ENCODE measurements at regions not wholly inside any gene's neighbourhood (a gene's known extent, or its start where the extent isn't known, plus 50 kb on each side); places are given as distances from the start of the nearest gene placed in this dataset.

DNA sequence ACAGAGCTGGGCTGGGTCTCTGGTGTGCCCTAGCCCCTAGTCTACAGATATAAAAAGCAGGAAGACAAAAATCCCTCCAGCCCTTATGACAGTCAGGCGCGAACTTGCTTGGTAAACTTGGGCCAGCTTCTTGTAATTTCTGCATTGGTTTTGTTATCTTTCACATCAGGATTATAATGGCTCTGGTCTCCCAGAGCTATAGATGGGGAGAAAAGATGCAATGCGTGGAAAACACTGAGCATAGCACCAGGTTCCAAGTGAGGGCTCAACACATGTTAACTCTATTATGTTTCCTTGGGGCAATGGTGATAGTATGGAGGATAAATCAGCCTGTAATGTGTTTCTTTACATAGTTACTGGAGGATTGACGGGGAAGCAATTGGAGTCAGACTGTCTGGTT is 246.8 kb upstream of the KCNG1 start:
- intact Hi-C loops (cut with micrococcal nuclease): no loop called here

- intact Hi-C loops (cut with micrococcal nuclease): no loop called here
These were observed 244.8 kb upstream of the KCNG1 start for GRCh38 chr20:51267679-51268078.

- intact Hi-C loops (cut with micrococcal nuclease): no loop called here
These were observed 243.4 kb upstream of the KCNG1 start for GRCh38 chr20:51266353-51266752.

- intact Hi-C loops (cut with micrococcal nuclease): no loop called here
These were observed 242.5 kb upstream of the KCNG1 start for GRCh38 chr20:51265361-51265760.

DNA sequence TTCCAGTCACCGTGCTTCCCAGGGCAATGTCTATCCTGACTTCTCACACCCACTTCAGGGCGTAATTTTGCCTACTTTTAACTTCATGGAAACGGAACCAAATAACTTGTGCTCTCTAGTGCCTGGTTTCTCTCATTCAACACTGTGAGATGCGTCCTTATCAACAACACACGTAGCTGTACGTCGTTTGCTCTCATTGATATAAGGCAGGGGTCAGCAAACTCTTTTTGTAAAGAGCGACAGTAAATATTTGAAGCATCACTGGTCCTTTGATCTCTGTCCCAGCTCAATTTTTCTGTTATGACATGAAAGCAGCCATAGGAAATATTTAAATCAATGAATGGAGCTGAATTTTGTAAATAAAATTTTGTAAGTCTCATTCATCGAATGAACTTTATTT is 239.3 kb upstream of the KCNG1 start:
- intact Hi-C loops (cut with micrococcal nuclease): no loop called here

DNA sequence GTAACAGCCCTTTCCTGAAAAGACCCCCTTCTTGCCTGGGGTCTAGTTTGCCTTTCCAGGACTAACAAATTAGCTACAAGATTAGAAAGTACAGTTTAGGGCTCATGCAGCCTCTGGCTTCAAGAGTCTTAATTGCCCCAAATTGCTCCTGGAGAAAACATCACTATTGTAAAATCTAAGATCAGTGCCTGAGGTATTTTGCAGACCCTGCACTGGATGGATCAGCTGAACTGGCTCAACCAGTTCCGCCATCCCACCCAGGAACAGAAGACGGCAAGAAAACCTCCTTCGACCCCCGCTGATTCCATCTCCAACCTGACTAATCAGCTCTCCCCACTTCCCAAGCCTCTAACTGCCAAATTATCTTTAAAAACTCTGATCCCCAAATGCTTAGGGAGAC is 236.5 kb upstream of the KCNG1 start:
- intact Hi-C loops (cut with micrococcal nuclease): no loop called here

DNA sequence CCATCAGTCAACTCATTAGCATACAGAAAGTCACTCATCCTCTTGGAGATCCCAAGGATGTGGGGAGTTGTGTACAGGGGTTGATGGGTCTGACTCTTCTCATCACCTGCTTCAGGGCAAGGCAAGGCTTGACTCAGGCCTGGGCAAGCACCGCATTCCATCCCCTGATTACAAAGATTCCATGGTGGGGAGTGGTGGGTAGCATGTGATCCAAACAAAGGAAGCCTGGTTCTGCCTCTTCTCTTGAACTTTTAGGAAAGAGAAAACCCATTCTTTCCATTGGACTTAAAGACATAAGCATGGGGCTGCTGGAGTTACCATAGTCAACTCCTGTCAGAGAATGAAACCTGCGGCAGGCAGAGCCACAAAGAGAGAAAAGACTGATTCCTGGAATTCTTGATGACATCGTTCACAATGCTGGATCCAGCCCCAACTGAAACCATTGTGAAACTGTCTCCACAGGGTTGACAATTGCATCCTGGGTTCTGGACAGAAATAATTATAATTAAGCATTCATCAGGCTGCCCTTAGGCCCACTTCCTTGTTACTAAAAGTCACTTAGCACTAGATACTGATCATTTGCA is 235.8 kb upstream of the KCNG1 start:
- intact Hi-C loops (cut with micrococcal nuclease): no loop called here

- intact Hi-C loops (cut with micrococcal nuclease): no loop called here
These were observed 232.5 kb upstream of the KCNG1 start for GRCh38 chr20:51255417-51255816.

DNA sequence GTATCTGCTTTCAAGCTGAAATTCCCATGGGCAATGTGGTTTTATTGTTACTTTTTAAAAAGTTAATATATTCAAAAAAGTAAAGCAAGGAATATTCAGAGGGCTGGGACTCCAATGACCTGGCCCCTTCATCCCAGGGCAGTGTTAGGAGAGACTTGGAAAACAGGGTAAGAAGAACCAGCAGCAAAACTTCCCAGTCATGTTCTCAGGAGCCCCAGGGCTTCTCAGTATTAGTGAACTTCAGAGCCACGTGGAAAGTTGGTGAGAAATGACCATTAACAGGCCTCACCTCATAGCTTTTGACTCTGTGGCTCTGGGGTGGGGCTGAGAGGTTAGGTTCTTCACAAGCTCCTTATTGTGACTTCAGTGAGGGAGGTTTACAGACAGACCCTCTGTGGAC is 230.4 kb upstream of the KCNG1 start:
- intact Hi-C loops (cut with micrococcal nuclease): no loop called here

DNA sequence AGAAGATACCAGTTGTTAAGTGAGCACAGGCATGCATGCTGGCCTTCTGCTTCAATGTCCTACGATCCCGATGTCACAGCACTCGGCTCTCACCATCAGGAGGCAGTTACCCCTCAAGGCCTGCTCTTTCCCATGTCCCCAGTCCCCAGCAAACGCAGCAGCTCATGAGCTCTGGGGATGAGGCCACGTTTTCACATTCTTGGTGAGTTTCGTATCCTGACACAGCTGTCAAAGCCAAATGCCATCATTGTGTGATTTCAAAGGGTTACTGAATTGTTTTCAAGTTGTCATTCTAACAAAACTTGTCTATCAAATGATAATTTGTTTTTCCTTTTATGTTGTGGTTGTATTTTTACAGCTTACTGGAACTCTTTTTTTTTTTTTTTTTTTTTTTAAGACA is 226.9 kb upstream of the KCNG1 start:
- intact Hi-C loops (cut with micrococcal nuclease): no loop called here

GRCh38 chr20:51249215-51249614 is 226.3 kb upstream of the KCNG1 start:
- intact Hi-C loops (cut with micrococcal nuclease): no loop called here

DNA sequence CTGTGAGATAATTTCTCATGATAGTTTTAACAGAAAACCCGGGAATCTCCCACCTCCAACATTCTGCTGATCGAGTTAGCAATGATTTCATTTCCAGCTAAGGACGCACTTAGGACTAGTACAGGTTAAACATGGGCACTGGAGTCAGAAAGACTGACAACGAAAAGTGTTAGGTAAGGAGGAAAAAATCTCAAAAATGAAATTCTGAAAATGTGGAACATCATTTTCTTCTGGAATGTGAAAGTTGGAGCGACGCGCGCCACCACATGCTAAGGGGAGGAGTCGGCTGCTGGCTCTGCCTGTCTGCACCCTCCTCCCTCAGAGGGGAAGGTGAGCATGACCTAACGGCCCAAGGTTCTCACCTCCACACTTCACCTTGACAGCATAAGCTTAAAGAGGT is 221.6 kb upstream of the KCNG1 start:
- intact Hi-C loops (cut with micrococcal nuclease): no loop called here

- intact Hi-C loops (cut with micrococcal nuclease): no loop called here
These were observed 215.9 kb upstream of the KCNG1 start for GRCh38 chr20:51238675-51239305.

GRCh38 chr20:51237791-51238190 is 214.9 kb upstream of the KCNG1 start:
- intact Hi-C loops (cut with micrococcal nuclease): no loop called here

DNA sequence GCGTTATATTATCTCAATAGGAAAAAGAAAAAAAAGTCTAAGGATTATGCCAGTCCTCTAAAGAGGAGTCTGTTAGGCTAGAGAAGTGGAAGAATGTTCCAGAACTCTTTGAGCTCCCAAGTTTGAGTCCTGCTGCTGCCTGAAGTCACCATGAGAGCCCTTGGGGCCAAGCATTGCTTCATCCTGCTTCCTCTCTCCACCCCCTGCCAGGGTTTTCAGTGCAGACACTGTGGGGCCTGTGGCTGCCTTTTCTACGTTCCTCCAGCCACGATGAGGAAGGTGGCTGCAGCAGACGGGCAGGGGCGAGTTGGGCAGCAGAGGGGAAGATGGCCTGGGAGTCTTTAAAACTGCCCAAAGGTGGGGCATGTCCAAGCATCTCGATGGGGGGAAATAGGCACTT is 214.4 kb upstream of the KCNG1 start:
- intact Hi-C loops (cut with micrococcal nuclease): no loop called here

- intact Hi-C loops (cut with micrococcal nuclease): no loop called here
These were observed 213.5 kb upstream of the KCNG1 start for GRCh38 chr20:51236421-51236820.

DNA sequence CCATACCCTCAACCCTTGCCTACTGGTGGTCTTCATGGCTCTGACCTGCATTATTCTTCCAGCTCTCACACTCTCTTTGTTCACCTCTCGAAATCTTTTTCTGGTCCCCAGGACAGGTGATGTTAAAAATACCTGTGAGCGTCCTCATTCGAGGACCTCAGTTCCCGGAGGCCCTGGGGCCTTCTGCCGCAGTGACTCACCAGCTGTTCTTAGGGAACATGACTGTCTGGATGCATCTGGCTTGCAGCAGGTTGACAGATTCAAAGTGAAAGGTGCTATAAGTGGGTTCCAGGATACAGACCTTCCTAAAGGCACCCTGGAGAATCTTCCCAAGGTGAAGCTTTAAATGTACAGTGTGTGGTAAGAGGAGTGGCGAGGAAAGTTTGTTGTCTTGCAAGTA is 210.4 kb upstream of the KCNG1 start:
- intact Hi-C loops (cut with micrococcal nuclease): no loop called here

DNA sequence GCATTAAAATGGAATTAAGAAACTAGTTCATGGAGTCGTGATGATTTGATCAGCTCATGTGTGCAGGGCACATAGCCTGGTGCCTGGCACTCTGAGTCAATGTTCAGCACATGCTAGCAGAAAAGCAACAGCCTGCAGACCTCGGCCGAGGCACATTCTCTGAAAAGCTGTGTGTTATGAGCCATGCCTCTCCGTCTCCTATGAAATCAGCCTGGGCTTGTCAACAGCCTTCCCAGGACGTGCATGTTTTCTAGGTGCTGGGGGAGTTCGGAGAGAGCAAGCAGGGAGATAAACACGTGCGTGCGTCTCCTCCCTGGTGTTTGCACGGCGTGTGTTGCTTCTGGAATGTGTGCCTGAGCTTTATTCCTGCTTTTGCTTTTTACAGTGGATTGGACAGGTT is 207.8 kb upstream of the KCNG1 start:
- intact Hi-C loops (cut with micrococcal nuclease): no loop called here

DNA sequence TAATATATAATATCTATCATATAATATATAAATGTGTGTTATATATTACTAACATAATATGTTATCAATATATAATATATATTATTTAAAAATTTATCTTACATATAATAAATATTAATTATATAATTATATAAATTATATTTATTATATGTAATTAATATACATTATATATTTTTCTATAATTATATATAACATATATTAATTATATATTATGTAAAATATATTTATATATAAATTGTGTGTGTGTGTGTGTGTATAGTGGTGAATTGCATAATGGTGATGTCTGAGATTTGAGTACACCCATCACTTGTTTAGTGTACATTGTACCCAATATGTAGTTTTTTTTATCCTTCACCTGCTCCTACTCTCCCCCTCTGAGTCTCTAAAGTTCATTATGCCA is 205.9 kb upstream of the KCNG1 start:
- intact Hi-C loops (cut with micrococcal nuclease): no loop called here

- intact Hi-C loops (cut with micrococcal nuclease): no loop called here
These were observed 204.8 kb upstream of the KCNG1 start for GRCh38 chr20:51227744-51228143.

GRCh38 chr20:51223183-51223720 is 200.3 kb upstream of the KCNG1 start:
- intact Hi-C loops (cut with micrococcal nuclease): no loop called here

- intact Hi-C loops (cut with micrococcal nuclease): loop anchor here (2.0 kb wide), 1 partner anchor 85 kb away; no protein-coding TSS in a partner anchor
These were observed 199.0 kb upstream of the KCNG1 start for GRCh38 chr20:51221791-51222408.

GRCh38 chr20:51221103-51221502 is 198.2 kb upstream of the KCNG1 start:
- intact Hi-C loops (cut with micrococcal nuclease): loop anchor here (2.0 kb wide), 1 partner anchor 86 kb away; no protein-coding TSS in a partner anchor
